ENCODE measurements at regions not wholly inside any gene's neighbourhood (a gene's known extent, or its start where the extent isn't known, plus 50 kb on each side); places are given as distances from the start of the nearest gene placed in this dataset.

- H3K9me3 ChIP-seq (ENCODE audit: control insufficient read depth, insufficient read depth, low read depth, low read length): no peaks in the 10 kb centered on the region
- no peaks in the 10 kb centered on the region for H3K36me3 ChIP-seq (ENCODE audit: control insufficient read depth, insufficient read depth, low read length)
- H3K27ac ChIP-seq (ENCODE audit: low read length): no peak overlapping the region
- no peak for ATAC-seq
- no TSS peak for BruUV-seq (replicated peaks)
- in situ Hi-C loops (cut with HindIII; ENCODE audit: low pct_unique_long_range_greater_than_20kb, low sequenced_read_pairs): no loop called here
- H3K4me3 ChIP-seq (ENCODE audit: low read depth in 2 of 2, low read length in 2 of 2): no peak overlapping the region
- H3K4me1 ChIP-seq (ENCODE audit: control insufficient read depth, insufficient read depth, low read length): no peaks in the 10 kb centered on the region
- TF ChIP-seq CTCF (IDR thresholded peaks at IDR 0.05): no peak
- no peak for TF ChIP-seq POLR2AphosphoS5 (IDR thresholded peaks at IDR 0.05; ENCODE audit: low read depth, low read length)
- no peak for TF ChIP-seq SIN3A (IDR thresholded peaks at IDR 0.05; ENCODE audit: borderline replicate concordance, insufficient read depth, low read depth, low read length)
- TF ChIP-seq TCF7L2 (IDR thresholded peaks at IDR 0.05; ENCODE audit: low read depth, low read length): no peak
- TF ChIP-seq REST (IDR thresholded peaks at IDR 0.05; ENCODE audit: insufficient read depth in 1 of 2, low read depth in 2 of 2, low read length in 1 of 2): no peak
- CTCF ChIA-PET: no interaction called here
- no peak for DNase-seq (ENCODE audit: low read depth, low spot score)
- no peaks in the 10 kb centered on the region; the same call in 1 of the 2 replicates for H3K27me3 ChIP-seq (ENCODE audit: control insufficient read depth, insufficient read depth, low read length)
- POLR2A ChIA-PET: no interaction called here
- intact Hi-C loops (cut with micrococcal nuclease; ENCODE audit: unreplicated experiment): no loop called here
Observed at GRCh38 chr16:82454566-82454965, 172.2 kb upstream of the CDH13 start.

GRCh38 chr16:82454152-82454551, 172.6 kb upstream of the CDH13 start:
- ChIA-PET CTCF (no interaction called here), POLR2A (no interaction called here)
- H3K27ac ChIP-seq (ENCODE audit: low read length): no peak overlapping the region
- no peaks in the 10 kb centered on the region for H3K36me3 ChIP-seq (ENCODE audit: control insufficient read depth, insufficient read depth, low read length)
- DNase-seq (ENCODE audit: low read depth, low spot score) (no peak), ATAC-seq (no peak)
- no peak overlapping the region for H3K4me3 ChIP-seq (ENCODE audit: low read depth in 2 of 2, low read length in 2 of 2)
- no peaks in the 10 kb centered on the region for H3K9me3 ChIP-seq (ENCODE audit: control insufficient read depth, insufficient read depth, low read depth, low read length)
- no peaks in the 10 kb centered on the region for H3K4me1 ChIP-seq (ENCODE audit: control insufficient read depth, insufficient read depth, low read length)
- in situ Hi-C loops (cut with HindIII; ENCODE audit: low pct_unique_long_range_greater_than_20kb, low sequenced_read_pairs) (no loop called here), intact Hi-C loops (cut with micrococcal nuclease; ENCODE audit: unreplicated experiment) (no loop called here)
- BruUV-seq (replicated peaks): no TSS peak
- no peak for TF ChIP-seq TCF7L2 (IDR thresholded peaks at IDR 0.05; ENCODE audit: low read depth, low read length)
- no peak for TF ChIP-seq SIN3A (IDR thresholded peaks at IDR 0.05; ENCODE audit: borderline replicate concordance, insufficient read depth, low read depth, low read length)
- no peak for TF ChIP-seq REST (IDR thresholded peaks at IDR 0.05; ENCODE audit: insufficient read depth in 1 of 2, low read depth in 2 of 2, low read length in 1 of 2)
- TF ChIP-seq POLR2AphosphoS5 (IDR thresholded peaks at IDR 0.05; ENCODE audit: low read depth, low read length): no peak
- no peak for TF ChIP-seq CTCF (IDR thresholded peaks at IDR 0.05)
- H3K27me3 ChIP-seq (ENCODE audit: control insufficient read depth, insufficient read depth, low read length): no peaks in the 10 kb centered on the region; the same call in 1 of the 2 replicates
